A673 (cell line): ENCODE measurements at regions not wholly inside any gene's neighbourhood (a gene's known extent, or its start where the extent isn't known, plus 50 kb on each side); places are given as distances from the start of the nearest gene placed in this dataset.

Experiments
- BruUV-seq: library from RNA; stranded (reverse); fragments of 400-500 nt; replicated peaks from 2 replicates; lab custom pipeline; 2021; lab: Mats Ljungman, UMichigan
- CTCF ChIA-PET: fragments of 300-600 bp; sonication (Branson Sonifier 250); formaldehyde crosslinking; loops from one replicate; lab custom pipeline; 2022; ENCODE audit warnings: antibody characterized with exemption; lab: Charles Lee
- POLR2A ChIA-PET: fragments of 300-600 bp; sonication (Branson Sonifier 250); formaldehyde crosslinking; loops from one replicate; lab custom pipeline; 2022; ENCODE audit warnings: antibody characterized with exemption; ENCODE audit not compliant: low non-redundant PET; lab: Charles Lee
- DNase-seq: peaks from one replicate; pipeline ENCODE4 v3.0.0-alpha.2; 2015; ENCODE audit warnings: low spot score
- H3K27ac ChIP-seq: fragments of 200-600 bp; sonication (generic); 2 replicates; pipeline ENCODE4 v1.5.1; 2016; ENCODE audit warnings: mixed run types, low read depth, mild to moderate bottlenecking, mixed read lengths, antibody characterized with exemption, low read length; ENCODE audit not compliant: poor library complexity, severe bottlenecking
- H3K27me3 ChIP-seq: fragments of 200-600 bp; sonication (generic); replicated peaks from 2 replicates; pipeline ENCODE4 v1.6.1; 2017; ENCODE audit warnings: mixed run types, low read depth, mild to moderate bottlenecking, mixed read lengths, antibody characterized with exemption, low read length; ENCODE audit not compliant: insufficient read depth, poor library complexity
- H3K36me3 ChIP-seq: fragments of 200-600 bp; sonication (generic); 2 replicates; pipeline ENCODE4 v1.6.1; 2016; ENCODE audit warnings: mixed run types, mild to moderate bottlenecking, mixed read lengths, antibody characterized with exemption, low read length; ENCODE audit not compliant: insufficient read depth, poor library complexity, severe bottlenecking
- H3K4me1 ChIP-seq: fragments of 200-600 bp; sonication (generic); 2 replicates; pipeline ENCODE4 v1.6.1; 2017; ENCODE audit warnings: mixed run types, mild to moderate bottlenecking, mixed read lengths, antibody characterized with exemption, low read length; ENCODE audit not compliant: insufficient read depth, poor library complexity, severe bottlenecking
- H3K4me3 ChIP-seq: fragments of 200-600 bp; sonication (generic); 2 replicates; pipeline ENCODE4 v1.5.1; 2016; ENCODE audit warnings: low read depth, mixed run types, mild to moderate bottlenecking, mixed read lengths, low read length; ENCODE audit not compliant: poor library complexity, severe bottlenecking
- H3K9me3 ChIP-seq: fragments of 200-600 bp; sonication (generic); 2 replicates; pipeline ENCODE4 v1.6.1; 2016; ENCODE audit warnings: mixed run types, low read depth, mild to moderate bottlenecking, mixed read lengths, antibody characterized with exemption, low read length; ENCODE audit not compliant: poor library complexity, severe bottlenecking
- CTCF ChIP-seq: fragments of 300-800, 200-600 bp; sonication (generic); conservative IDR thresholded peaks from 2 replicates; pipeline ENCODE4 v1.5.1; 2017; ENCODE audit warnings: low read depth, mild to moderate bottlenecking, antibody characterized with exemption, low read length, moderate library complexity, mixed read lengths
- EZH2 ChIP-seq: fragments of 200-600 bp; sonication (generic); IDR thresholded peaks from 2 replicates; pipeline ENCODE4 v1.6.1; 2017; ENCODE audit warnings: borderline replicate concordance, low read depth, mild to moderate bottlenecking, mixed read lengths, antibody characterized with exemption, low read length; ENCODE audit not compliant: poor library complexity, severe bottlenecking
- intact Hi-C: fragments of 100-400 bp; cut with micrococcal nuclease; formaldehyde crosslinking; loops from one replicate; pipeline ENCODE4 v1.10.0; 2022; ENCODE audit not compliant: unreplicated experiment

GRCh38 chr10:4260483-4261124, 475.6 kb upstream of the KLF6 start:
- H3K4me1 ChIP-seq = no peaks in the 10 kb centered on the region
- ChIA-PET CTCF (no interaction called here), POLR2A (no interaction called here)
- TF ChIP-seq CTCF = no peak
- no peak for TF ChIP-seq EZH2
- H3K27ac ChIP-seq = no peak overlapping the region
- DNase-seq = no peak
- no TSS peak for BruUV-seq
- intact Hi-C loops = no loop called here
- H3K27me3 ChIP-seq = no peaks in the 10 kb centered on the region
- H3K9me3 ChIP-seq = no peaks in the 10 kb centered on the region
- H3K36me3 ChIP-seq = no peaks in the 10 kb centered on the region
- no peak overlapping the region for H3K4me3 ChIP-seq

- TF ChIP-seq EZH2 (no peak), CTCF (no peak)
- ChIA-PET CTCF (no interaction called here), POLR2A (no interaction called here)
- no TSS peak for BruUV-seq
- Histone ChIP-seq H3K4me3 (no peak overlapping the region), H3K27ac (no peak overlapping the region), H3K27me3 (no peaks in the 10 kb centered on the region), H3K4me1 (no peaks in the 10 kb centered on the region), H3K9me3 (no peaks in the 10 kb centered on the region), H3K36me3 (no peaks in the 10 kb centered on the region)
- no peak for DNase-seq
- intact Hi-C loops = no loop called here
These were observed 473.0 kb upstream of the KLF6 start for GRCh38 chr10:4257939-4258465.

- no peak for TF ChIP-seq EZH2
- TF ChIP-seq CTCF = no peak
- BruUV-seq = no TSS peak
- Histone ChIP-seq H3K27me3 (no peaks in the 10 kb centered on the region), H3K36me3 (no peaks in the 10 kb centered on the region), H3K9me3 (no peaks in the 10 kb centered on the region), H3K4me1 (no peaks in the 10 kb centered on the region), H3K4me3 (no peak overlapping the region), H3K27ac (no peak overlapping the region)
- intact Hi-C loops = no loop called here
- CTCF ChIA-PET = no interaction called here
- no peak for DNase-seq
- POLR2A ChIA-PET = interaction anchor here (0.7 kb wide), 1 partner anchor 15 kb away, joined by 8 read pairs; no protein-coding TSS in a partner anchor
These were observed 472.0 kb upstream of the KLF6 start for GRCh38 chr10:4256971-4257370.
